ENCODE measurements at regions not wholly inside any gene's neighbourhood (a gene's known extent, or its start where the extent isn't known, plus 50 kb on each side); places are given as distances from the start of the nearest gene placed in this dataset.

DNA sequence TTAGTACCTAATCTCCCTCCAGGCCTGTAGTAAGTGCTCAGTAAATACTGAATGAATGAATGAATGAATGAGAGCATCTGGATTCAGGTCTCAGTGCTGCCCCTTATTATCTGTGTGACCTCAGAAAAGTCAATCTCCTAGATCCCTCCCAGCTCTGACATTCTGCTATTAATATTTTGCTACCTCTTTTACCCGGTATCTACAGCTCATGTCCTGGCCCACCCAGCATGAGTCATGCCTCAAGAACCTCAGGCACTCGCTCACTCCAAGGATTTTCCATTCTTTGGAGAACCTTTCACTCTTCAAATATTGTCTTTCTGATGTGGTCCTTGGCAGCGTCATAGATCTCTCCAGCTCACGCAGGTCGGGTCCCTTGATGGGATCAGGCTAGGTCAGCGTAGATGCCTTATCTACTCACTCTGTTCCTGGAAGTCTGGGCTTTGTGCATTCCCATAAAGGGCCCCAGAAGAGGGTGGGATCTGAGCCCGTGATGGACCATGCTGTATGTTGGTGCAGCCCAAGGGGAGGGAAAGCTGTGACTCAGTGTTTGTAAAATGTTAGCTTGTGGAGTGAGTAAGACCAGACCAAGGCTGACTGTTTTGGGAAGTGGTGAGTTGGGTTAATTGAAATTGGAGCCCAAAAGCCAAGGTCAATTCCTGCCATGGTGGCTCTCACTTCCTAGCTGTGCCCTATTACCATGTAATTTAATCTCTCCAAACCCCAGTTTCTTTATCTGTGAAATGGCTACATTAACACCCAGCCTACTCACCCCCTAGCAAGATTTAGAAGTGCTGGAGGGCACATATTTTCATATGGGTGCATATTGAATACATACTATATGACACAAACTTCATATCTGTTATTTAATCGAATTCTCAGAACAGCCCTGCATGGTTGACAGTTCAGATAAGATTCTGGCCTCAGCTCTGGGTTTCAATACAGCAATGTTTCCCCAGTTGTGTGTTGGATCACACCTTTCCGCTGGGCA is 214.1 kb upstream of the USP24 start:
- Histone ChIP-seq H3K9me3 (ENCODE audit: control insufficient read depth, insufficient read depth, low read length) (no peaks in the 10 kb centered on the region), H3K4me3 (ENCODE audit: low read depth, low read length) (no peak overlapping the region), H3K27ac (ENCODE audit: low read depth, low read length) (peak overlapping the region; percentile 92), H3K27me3 (ENCODE audit: control insufficient read depth, insufficient read depth, low read length) (no peaks in the 10 kb centered on the region)
- DNase-seq (ENCODE audit: low read depth, low spot score), result peak; percentile 94
- POLR2A ChIA-PET, result interaction anchor here (0.5 to 2.0 kb wide), 10 partner anchors 13 to 296 kb away, joined by 3 to 6 read pairs (median 4); no protein-coding TSS in a partner anchor
- CTCF ChIA-PET, result interaction anchor here (1.4 kb wide), 1 partner anchor 53 kb away, joined by 5 read pairs; no protein-coding TSS in a partner anchor
- TF ChIP-seq, protein P1, sequence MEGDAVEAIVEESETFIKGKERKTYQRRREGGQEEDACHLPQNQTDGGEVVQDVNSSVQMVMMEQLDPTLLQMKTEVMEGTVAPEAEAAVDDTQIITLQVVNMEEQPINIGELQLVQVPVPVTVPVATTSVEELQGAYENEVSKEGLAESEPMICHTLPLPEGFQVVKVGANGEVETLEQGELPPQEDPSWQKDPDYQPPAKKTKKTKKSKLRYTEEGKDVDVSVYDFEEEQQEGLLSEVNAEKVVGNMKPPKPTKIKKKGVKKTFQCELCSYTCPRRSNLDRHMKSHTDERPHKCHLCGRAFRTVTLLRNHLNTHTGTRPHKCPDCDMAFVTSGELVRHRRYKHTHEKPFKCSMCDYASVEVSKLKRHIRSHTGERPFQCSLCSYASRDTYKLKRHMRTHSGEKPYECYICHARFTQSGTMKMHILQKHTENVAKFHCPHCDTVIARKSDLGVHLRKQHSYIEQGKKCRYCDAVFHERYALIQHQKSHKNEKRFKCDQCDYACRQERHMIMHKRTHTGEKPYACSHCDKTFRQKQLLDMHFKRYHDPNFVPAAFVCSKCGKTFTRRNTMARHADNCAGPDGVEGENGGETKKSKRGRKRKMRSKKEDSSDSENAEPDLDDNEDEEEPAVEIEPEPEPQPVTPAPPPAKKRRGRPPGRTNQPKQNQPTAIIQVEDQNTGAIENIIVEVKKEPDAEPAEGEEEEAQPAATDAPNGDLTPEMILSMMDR (IDR thresholded peaks at IDR 0.05; ENCODE audit: low read depth, low read length), result no peak

DNA sequence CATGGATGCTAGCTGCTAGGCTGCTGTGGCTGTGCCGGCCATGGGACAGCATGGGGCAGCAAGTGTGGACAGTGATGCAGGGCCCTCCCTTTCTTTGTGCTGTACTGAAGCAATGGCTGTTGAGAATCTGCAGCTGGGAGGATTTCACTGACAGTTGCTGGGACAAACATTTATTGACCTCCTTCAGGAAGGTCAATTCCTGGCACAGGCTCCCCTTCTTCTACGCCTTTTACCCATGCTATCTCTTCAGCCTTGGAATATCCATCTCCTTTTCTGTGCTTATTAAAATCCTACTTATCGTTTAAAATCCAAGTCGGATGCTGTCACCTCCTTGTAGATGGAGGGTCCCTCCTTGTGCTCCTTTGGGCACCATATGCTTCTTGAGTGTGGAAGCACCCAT is 213.1 kb upstream of the USP24 start:
- ChIA-PET CTCF (interaction anchor here (1.0 kb wide), 1 partner anchor 53 kb away, joined by 3 read pairs; no protein-coding TSS in a partner anchor), POLR2A (interaction anchor here (1.5 to 2.0 kb wide), 5 partner anchors 16 to 291 kb away, joined by 3 to 6 read pairs (median 4); no protein-coding TSS in a partner anchor)
- H3K27ac ChIP-seq (ENCODE audit: low read depth, low read length), result peak overlapping the region; percentile 92
- H3K27me3 ChIP-seq (ENCODE audit: control insufficient read depth, insufficient read depth, low read length), result no peaks in the 10 kb centered on the region
- no peak for DNase-seq (ENCODE audit: low read depth, low spot score)
- no peak overlapping the region for H3K4me3 ChIP-seq (ENCODE audit: low read depth, low read length)
- TF ChIP-seq, protein P1 (IDR thresholded peaks at IDR 0.05; ENCODE audit: low read depth, low read length), result no peak
- no peaks in the 10 kb centered on the region for H3K9me3 ChIP-seq (ENCODE audit: control insufficient read depth, insufficient read depth, low read length)

DNA sequence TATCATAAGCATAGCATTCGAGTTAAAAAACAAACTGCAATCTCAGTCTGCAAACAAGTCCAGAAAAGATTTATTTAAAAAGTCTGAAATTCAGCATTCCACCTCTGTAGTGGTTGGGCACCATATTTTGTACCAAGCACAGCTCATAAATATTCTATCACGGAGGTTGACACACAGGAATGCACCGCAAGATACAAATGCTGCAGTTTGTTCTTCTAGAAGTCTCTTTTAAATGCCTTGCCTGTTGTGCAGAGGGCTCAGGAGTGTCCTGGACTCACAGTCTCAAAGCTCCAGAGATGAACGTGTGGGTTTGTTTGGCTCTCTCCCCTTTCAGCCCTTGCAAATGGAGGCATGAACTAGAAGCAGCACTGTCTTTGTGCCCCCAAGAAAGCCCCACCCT is 212.4 kb upstream of the USP24 start:
- POLR2A ChIA-PET, result interaction anchor here (0.7 to 2.0 kb wide), 4 partner anchors 16 to 291 kb away, joined by 3 to 4 read pairs (median 4); no protein-coding TSS in a partner anchor
- CTCF ChIA-PET, result interaction anchor here (1.0 kb wide), 1 partner anchor 52 kb away, joined by 3 read pairs; no protein-coding TSS in a partner anchor
- Histone ChIP-seq H3K27ac (ENCODE audit: low read depth, low read length) (no peak overlapping the region), H3K9me3 (ENCODE audit: control insufficient read depth, insufficient read depth, low read length) (no peaks in the 10 kb centered on the region), H3K4me3 (ENCODE audit: low read depth, low read length) (no peak overlapping the region), H3K27me3 (ENCODE audit: control insufficient read depth, insufficient read depth, low read length) (no peaks in the 10 kb centered on the region)
- TF ChIP-seq, protein P1 (IDR thresholded peaks at IDR 0.05; ENCODE audit: low read depth, low read length), result no peak
- DNase-seq (ENCODE audit: low read depth, low spot score), result no peak

DNA sequence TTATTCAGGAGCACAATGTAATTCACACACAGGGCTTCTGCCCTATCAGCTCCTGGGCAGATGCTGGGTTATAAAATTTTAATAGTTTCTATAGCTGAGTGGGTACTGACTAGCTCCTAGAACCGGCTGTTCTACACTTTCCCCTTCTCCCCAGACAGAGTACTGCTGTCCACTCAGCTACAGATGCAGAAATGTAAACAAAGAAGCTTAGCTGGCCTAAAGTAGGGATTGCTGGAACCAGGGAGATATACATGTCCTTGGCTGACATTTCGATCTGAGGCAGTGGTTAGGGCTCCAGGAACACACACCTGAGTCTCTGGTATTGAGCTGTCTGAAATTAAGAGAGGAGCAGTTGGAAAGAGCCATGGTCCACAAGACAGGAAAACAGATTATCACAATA is 211.5 kb upstream of the USP24 start:
- ChIA-PET POLR2A (interaction anchor here (0.8 to 1.9 kb wide), 3 partner anchors 17 to 292 kb away, joined by 3 to 4 read pairs (median 4); no protein-coding TSS in a partner anchor), CTCF (interaction anchor here (0.6 to 1.5 kb wide), 4 partner anchors 48 to 544 kb away, joined by 3 to 7 read pairs (median 3); no protein-coding TSS in a partner anchor)
- H3K27ac ChIP-seq (ENCODE audit: low read depth, low read length), result no peak overlapping the region
- DNase-seq (ENCODE audit: low read depth, low spot score), result no peak
- no peak overlapping the region for H3K4me3 ChIP-seq (ENCODE audit: low read depth, low read length)
- TF ChIP-seq, protein P1 (IDR thresholded peaks at IDR 0.05; ENCODE audit: low read depth, low read length), result no peak
- H3K27me3 ChIP-seq (ENCODE audit: control insufficient read depth, insufficient read depth, low read length), result no peaks in the 10 kb centered on the region
- no peaks in the 10 kb centered on the region; the same call in 1 of the 2 replicates for H3K9me3 ChIP-seq (ENCODE audit: control insufficient read depth, insufficient read depth, low read length)
